ENCODE measurements at regions not wholly inside any gene's neighbourhood (a gene's known extent, or its start where the extent isn't known, plus 50 kb on each side); places are given as distances from the start of the nearest gene placed in this dataset.

GRCh38 chr4:131566026-131566425 lies 1583.1 kb upstream of the PCDH10 start:
- DNase-seq (ENCODE audit: insufficient read length, low spot score, missing footprints), result no peak
- no peaks in the 10 kb centered on the region for H3K79me2 ChIP-seq (ENCODE audit: insufficient read depth, low read length)
- no peaks in the 10 kb centered on the region for H3K4me1 ChIP-seq (ENCODE audit: insufficient read depth, low read length)

GRCh38 chr4:131584587-131584986 lies 1564.5 kb upstream of the PCDH10 start:
- H3K4me1 ChIP-seq (ENCODE audit: insufficient read depth, low read length), result no peaks in the 10 kb centered on the region
- H3K4me3 ChIP-seq (ENCODE audit: insufficient read depth, low read length), result no peak overlapping the region
- DNase-seq (ENCODE audit: insufficient read length, low spot score, missing footprints), result no peak
- H3K79me2 ChIP-seq (ENCODE audit: insufficient read depth, low read length), result no peaks in the 10 kb centered on the region
- no peaks in the 10 kb centered on the region for H3K36me3 ChIP-seq (ENCODE audit: insufficient read depth, low read length)
- H2AFZ ChIP-seq (ENCODE audit: low read length), result no peak overlapping the region
- H3K27me3 ChIP-seq (ENCODE audit: insufficient read depth, low read length), result no peaks in the 10 kb centered on the region
- H3K4me2 ChIP-seq (ENCODE audit: insufficient read depth, low read length), result no peak overlapping the region
- H4K20me1 ChIP-seq (ENCODE audit: insufficient read depth, low read length), result no peaks in the 10 kb centered on the region
- no peak for TF ChIP-seq CTCF (IDR thresholded peaks at IDR 0.05; ENCODE audit: extremely low read depth, low read depth, low read length)
- H3K27ac ChIP-seq (ENCODE audit: low read depth, low read length), result no peak overlapping the region
- H3K9me3 ChIP-seq (ENCODE audit: low read depth, low read length), result peaks cover 2% of the 10 kb centered on the region

More at GRCh38 chr4:131566026-131566425, 1583.1 kb upstream of the PCDH10 start:
- Histone ChIP-seq H2AFZ (ENCODE audit: low read length) (no peak overlapping the region), H3K27ac (ENCODE audit: low read depth, low read length) (no peak overlapping the region), H3K9me3 (ENCODE audit: low read depth, low read length) (no peaks in the 10 kb centered on the region), H3K36me3 (ENCODE audit: insufficient read depth, low read length) (no peaks in the 10 kb centered on the region), H3K4me3 (ENCODE audit: insufficient read depth, low read length) (no peak overlapping the region), H3K27me3 (ENCODE audit: insufficient read depth, low read length) (no peaks in the 10 kb centered on the region), H4K20me1 (ENCODE audit: insufficient read depth, low read length) (no peaks in the 10 kb centered on the region), H3K4me2 (ENCODE audit: insufficient read depth, low read length) (no peak overlapping the region)
- TF ChIP-seq CTCF (IDR thresholded peaks at IDR 0.05; ENCODE audit: extremely low read depth, low read depth, low read length), result no peak

DNA sequence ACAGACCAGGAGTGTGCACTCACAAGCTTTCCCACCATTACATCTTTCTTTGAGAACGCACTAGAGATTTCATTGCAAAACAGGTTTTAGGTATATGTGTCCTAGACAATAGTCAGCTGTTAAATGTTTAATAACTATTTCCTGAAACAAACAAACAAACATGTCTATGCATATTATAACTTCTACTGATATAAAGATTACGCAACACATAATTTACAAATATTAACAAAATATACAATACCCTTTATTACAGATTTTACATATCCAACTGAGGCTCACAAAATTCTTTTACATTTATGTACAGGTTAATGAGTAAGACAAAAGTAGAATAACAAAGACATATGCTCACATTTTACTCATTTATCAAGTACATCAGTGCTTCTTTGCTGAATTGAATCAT lies 1554.0 kb upstream of the PCDH10 start:
- H3K9me3 ChIP-seq (ENCODE audit: low read depth, low read length), result no peaks in the 10 kb centered on the region
- H3K4me3 ChIP-seq (ENCODE audit: insufficient read depth, low read length), result no peak overlapping the region
- H3K79me2 ChIP-seq (ENCODE audit: insufficient read depth, low read length), result no peaks in the 10 kb centered on the region
- no peak overlapping the region for H3K27ac ChIP-seq (ENCODE audit: low read depth, low read length)
- no peak overlapping the region for H2AFZ ChIP-seq (ENCODE audit: low read length)
- H4K20me1 ChIP-seq (ENCODE audit: insufficient read depth, low read length), result no peaks in the 10 kb centered on the region
- H3K4me2 ChIP-seq (ENCODE audit: insufficient read depth, low read length), result no peak overlapping the region
- TF ChIP-seq CTCF (IDR thresholded peaks at IDR 0.05; ENCODE audit: extremely low read depth, low read depth, low read length), result no peak
- no peaks in the 10 kb centered on the region for H3K36me3 ChIP-seq (ENCODE audit: insufficient read depth, low read length)
- H3K4me1 ChIP-seq (ENCODE audit: insufficient read depth, low read length), result no peaks in the 10 kb centered on the region
- no peaks in the 10 kb centered on the region for H3K27me3 ChIP-seq (ENCODE audit: insufficient read depth, low read length)
- DNase-seq (ENCODE audit: insufficient read length, low spot score, missing footprints), result no peak

- no peaks in the 10 kb centered on the region for H3K27me3 ChIP-seq (ENCODE audit: insufficient read depth, low read length)
- H4K20me1 ChIP-seq (ENCODE audit: insufficient read depth, low read length), result no peaks in the 10 kb centered on the region
- H3K36me3 ChIP-seq (ENCODE audit: insufficient read depth, low read length), result no peaks in the 10 kb centered on the region
- no peak overlapping the region for H3K4me3 ChIP-seq (ENCODE audit: insufficient read depth, low read length)
- no peaks in the 10 kb centered on the region for H3K79me2 ChIP-seq (ENCODE audit: insufficient read depth, low read length)
- DNase-seq (ENCODE audit: insufficient read length, low spot score, missing footprints), result no peak
- no peak for TF ChIP-seq CTCF (IDR thresholded peaks at IDR 0.05; ENCODE audit: extremely low read depth, low read depth, low read length)
- H2AFZ ChIP-seq (ENCODE audit: low read length), result no peak overlapping the region
- H3K4me2 ChIP-seq (ENCODE audit: insufficient read depth, low read length), result no peak overlapping the region
- H3K4me1 ChIP-seq (ENCODE audit: insufficient read depth, low read length), result no peaks in the 10 kb centered on the region
- H3K9me3 ChIP-seq (ENCODE audit: low read depth, low read length), result peaks cover 2% of the 10 kb centered on the region
- H3K27ac ChIP-seq (ENCODE audit: low read depth, low read length), result no peak overlapping the region
Observed at GRCh38 chr4:131603705-131604104, 1545.4 kb upstream of the PCDH10 start.
